HuH-7 (cell line): ENCODE measurements at regions not wholly inside any gene's neighbourhood (a gene's known extent, or its start where the extent isn't known, plus 50 kb on each side); places are given as distances from the start of the nearest gene placed in this dataset.
"Not testable (repeated sequence)": the region's sequence is repeated elsewhere in the genome, so short reads cannot be mapped to it uniquely, and the experiment has no call there.

Experiments
- DNase-seq: peaks from one replicate; pipeline ENCODE4 v3.0.0; 2011; ENCODE audit warnings: low spot score

DNA sequence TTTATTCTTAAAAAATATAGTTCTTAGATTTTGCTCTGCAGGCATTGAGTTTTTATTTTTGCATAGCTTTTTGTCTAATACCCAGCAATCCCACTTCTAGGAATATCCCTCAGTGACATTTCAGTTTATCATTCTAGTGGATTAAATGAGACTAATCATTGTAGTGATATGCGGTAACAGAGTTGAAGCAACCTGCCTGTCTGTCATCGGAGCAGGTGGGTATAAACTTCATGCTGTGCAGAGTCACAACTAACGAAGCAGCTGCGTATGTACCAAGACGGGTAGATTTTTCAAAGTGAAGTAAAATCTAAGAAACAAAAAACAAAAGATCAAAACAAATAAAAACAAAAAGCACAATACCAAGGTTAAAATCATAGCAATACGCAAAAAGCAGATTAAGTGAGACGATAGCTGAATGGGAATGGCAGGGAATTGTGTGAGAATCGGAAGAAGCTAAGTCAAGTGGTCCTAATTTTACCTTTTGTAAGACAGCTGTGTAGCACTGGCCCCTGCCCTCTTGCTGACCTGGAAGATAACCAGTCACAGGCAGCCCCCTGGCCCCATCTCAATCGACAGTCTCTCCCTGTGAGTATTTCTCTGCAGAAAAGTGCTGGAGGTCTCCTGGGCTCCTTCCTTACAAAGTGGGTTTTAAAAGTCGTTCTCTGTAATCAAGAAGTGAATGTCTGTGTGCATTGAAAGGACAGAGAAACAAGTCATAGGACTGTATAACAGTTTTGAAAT, 169.2 kb downstream of the OR2B2 start:
- no peak for DNase-seq

DNA sequence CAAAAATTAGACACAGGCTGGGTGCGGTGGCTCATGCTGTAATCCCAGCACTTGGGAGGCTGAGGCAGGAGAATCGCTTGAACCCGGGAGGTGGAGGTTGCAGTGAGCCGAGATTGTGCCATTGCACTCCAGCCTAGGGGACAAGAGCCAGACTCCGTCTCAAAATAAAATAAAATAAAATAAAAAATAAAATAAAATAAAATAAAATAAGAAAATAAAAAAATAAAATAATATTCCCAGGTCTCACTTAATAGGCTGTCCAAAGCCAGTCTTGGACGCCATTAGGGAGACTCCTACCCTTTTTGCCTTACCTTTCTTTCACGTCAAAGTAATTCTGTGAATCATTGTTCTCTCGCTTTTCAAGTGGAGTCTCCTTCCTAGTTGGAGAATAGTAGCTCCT, 172.3 kb downstream of the OR2B2 start:
- not testable (repeated sequence) for DNase-seq

DNA sequence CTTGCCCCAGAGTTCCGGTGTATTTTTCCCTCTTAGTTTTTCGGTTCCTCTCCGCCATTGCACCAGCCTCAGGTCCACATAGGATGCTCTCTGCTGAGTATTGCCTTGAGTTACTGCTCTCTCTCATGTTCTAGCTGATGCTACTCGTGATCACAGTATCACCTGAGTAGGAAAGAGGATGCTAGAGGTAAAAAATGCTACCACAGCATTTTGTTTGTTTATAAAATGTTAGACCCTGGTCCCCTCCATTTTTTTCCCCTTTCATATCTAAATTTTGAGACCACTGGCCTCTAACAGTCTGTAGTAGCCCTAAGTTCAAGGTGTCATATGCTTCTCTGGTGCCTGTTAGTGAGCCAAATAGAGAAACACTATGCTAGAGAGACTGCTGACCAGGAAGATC, 175.5 kb downstream of the OR2B2 start:
- no peak for DNase-seq

DNA sequence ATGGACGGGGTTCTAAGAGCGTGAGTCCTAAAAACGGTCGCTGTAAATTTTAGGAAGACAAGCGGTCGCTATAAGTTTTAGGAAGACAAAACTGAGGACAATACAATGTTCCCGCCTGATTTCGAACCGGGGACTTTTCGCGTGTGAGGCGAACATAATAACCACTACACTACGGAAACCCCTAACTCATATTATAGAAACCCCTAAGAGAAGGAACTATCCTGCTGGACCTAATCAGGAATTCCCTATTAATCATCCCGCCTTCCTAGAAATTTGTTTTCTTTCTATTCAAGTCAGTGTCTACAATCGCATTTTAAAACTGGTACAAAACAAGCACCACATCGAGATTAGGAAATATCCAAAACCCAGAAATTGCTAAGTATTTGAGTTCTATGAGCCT, 183.8 kb downstream of the OR2B2 start:
- no peak for DNase-seq

DNA sequence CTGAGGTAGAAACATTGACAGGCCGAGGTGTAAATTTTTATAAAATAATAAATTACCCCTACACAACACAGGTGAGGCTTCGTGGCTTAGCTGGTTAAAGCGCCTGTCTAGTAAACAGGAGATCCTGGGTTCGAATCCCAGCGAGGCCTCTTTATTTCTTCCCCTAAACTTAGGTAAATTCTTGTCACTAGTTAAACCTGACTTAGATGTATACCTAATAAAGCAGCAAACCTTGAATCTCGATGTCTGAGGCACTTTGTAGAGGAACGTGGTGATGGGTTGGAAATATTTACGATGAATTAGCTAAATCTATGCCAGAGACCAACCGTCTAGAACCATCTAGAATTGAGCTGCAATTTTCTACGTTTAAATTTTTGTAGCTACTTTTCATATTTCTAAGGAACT, 185.6 kb downstream of the OR2B2 start:
- no peak for DNase-seq

DNA sequence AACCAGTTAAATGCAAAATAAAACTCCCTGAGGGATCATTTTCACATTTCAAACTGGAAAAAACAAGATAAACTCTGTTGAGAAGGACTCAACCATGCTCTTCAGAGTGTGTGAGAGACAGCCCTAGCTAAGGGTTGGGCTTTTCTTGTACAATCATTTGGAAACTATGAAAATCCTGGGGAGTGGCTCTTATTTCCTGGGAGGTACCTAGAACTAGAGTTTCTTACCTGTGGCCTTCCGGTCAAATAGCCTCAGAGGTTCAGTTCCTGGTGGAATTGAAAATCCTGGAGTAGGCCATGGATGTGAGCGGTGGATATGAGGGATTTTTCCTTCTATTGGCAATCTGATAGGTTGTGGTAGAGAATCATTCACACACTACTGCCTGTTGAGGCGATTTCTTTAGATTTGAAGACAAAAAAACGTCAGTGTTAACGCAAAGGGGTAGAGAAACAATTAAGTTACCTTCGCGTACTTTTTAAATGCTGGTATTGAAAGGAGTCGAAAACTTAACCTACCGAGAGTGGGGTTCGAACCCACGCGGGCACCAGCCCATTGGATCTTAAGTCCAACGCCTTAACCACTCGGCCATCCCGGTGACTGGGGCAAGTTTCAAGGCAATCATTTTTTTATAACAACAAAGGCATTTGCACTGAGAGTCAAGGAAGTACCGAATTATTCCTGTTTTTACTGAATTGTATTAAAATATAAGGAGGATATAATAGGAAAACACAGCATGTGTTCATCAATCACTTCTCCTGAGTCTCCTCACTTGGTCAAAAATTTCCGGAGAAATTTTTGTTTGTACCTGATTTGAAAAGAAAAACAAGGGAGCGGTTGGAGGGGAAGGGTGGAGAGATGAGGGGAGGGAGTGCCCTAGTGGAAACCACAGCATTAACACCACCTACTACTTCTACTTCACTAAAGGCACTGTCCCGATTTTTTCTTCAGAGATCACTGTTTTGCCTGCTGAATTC, 191.3 kb downstream of the OR2B2 start:
- DNase-seq, result no peak

DNA sequence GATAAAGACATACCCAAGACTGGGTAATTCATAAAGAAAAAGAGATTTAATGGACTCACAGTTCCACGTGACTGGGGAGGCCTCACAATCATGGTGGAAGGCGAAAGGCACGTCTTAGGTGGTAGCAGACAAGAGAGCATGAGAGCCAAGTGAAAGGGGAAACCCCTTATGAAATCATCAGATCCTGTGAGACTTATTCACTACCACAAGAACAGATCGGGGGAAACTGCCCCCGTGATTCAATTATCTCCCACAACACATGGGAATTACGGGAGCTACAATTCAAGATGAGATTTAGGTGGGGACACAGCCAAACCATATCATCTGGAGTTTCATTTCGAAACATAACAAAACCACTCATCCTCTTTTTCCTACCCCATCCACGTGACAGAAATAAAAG, 193.2 kb downstream of the OR2B2 start:
- not testable (repeated sequence) for DNase-seq

DNA sequence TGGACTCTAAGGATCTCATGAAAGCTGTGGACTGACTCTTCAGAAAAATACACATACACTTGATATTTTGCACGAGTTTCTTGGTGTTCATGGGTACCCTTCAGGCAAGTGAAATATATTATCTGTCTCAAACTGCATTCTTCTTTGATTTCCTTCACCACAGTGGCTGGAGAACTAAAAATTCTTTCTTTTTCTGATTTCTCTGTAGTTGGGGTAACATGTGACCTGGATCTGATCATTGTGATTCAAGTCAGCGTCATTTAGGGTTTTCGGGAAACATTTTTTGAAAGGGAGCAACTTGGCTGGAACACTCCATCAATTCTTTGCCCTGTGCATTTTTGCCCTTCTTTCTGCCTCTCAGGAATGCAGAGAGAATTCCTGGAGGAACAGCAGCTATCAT, 205.8 kb downstream of the OR2B2 start:
- no peak for DNase-seq

DNA sequence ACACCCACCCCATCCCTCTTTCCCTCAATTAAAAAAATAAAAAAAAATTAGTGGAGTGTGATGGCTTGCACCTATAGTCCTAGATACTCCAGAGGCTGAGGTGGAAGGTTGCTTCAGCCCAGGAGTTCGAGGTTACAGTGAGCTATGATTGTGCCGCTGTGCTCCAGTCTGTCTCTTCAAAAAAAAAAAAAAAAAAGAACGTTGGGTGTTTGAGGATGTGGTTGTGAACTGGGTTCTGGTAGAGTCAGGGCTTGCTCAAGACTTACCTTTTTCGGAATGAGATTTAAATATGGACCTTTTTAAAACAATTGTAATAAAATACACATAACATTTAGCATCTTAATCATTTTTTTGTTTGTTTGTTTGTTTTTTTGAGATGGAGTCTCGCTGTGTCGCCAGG, 211.9 kb downstream of the OR2B2 start:
- no peak for DNase-seq

DNA sequence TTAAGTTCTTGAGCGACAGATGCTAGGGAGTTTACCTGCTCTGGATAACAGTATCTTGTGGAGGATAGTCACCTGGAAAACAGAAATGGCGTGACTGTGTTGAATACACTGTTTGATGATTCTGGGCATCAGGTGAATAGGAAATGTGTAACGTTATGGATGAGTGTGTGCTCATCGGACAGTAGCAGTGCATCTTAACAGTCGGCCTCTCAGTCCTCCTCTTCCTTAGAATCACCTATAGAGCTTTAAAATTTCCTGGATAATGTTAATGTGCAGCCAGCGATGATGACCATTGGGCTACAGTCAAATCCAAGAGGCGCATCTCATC, 217.7 kb downstream of the OR2B2 start:
- DNase-seq, result no peak

DNA sequence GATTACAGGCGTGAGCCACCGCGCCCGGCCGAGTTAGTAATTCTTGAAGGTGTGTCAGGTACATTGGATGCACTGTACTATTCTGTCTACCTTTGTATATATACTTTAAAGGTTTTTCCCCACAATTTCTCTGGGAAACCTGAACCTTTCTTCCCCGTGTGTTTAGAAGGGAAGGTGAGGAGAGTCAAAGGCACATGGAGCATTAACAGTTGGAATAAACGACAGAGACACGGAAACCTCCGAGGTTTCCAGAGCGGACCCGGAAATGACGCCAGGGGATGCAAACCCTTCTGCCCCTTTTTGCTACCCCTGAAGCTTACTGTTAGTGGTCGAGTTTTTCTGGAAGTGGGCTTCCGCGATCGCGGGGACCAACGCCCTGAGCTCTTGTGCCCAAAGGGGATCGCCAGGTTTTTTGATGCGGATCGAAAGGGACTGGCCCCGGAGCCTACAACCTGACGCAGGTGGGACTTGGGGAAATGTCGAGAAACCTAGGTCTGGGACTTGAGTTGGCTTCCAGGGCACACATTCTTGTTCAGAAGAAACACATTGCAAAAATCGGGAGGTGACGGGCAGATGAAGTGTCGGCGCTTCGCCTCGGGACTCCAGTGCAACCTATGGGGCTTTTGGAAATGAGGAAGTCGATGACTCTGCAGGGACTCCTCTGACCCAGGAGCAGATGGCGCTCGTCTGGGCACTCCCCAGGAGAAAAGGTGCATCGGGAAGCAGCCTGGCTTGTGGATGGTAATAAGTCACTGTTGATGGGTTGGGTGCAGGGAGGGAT, 218.2 kb downstream of the OR2B2 start:
- DNase-seq, result peak; percentile 23

DNA sequence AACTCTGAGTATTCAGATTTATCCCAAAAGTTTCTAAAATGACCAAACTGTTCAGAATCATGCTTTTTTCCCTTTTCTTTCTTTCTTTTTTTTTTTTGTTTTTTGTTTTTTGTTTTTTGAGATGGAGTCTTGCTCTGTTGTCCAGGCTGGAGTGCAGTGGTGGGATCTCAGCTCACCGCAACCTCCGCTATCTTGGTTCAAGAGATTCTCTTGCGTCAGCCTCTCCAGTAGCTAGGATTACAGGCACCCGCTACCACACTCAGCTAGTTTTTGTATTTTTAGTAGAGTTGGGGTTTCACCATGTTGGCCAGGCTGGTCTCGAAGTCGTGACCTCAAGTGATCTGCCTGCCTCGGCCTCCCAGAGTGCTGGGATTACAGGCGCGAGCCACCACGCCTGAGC, 219.2 kb upstream of the ZNF184 start:
- not testable (repeated sequence) for DNase-seq

DNA sequence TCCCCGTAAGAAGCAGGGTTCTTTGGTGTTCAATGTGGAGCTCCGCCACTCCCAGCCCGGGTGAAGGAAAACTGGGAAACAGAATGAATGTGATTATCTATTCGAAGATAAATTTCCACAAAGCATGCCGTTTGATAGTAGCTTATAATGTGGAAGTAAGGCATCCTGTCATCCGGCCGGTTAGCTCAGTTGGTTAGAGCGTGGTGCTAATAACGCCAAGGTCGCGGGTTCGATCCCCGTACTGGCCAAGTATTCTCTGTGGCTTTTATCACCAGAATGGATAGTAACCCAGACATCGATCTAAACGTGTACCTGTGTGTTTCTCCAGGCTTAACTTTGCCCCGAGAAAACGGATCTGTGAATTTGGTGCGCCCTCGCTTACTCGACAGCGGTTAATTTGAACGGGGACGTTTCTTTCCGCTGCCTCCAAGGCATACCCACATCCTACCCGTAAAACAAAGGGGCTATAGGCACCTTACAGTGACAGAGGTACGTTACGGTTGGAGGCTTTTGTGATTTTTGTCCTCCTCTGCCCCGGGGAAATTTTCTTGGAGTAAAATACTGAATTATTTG, 215.2 kb upstream of the ZNF184 start:
- DNase-seq, result peak; percentile 52

DNA sequence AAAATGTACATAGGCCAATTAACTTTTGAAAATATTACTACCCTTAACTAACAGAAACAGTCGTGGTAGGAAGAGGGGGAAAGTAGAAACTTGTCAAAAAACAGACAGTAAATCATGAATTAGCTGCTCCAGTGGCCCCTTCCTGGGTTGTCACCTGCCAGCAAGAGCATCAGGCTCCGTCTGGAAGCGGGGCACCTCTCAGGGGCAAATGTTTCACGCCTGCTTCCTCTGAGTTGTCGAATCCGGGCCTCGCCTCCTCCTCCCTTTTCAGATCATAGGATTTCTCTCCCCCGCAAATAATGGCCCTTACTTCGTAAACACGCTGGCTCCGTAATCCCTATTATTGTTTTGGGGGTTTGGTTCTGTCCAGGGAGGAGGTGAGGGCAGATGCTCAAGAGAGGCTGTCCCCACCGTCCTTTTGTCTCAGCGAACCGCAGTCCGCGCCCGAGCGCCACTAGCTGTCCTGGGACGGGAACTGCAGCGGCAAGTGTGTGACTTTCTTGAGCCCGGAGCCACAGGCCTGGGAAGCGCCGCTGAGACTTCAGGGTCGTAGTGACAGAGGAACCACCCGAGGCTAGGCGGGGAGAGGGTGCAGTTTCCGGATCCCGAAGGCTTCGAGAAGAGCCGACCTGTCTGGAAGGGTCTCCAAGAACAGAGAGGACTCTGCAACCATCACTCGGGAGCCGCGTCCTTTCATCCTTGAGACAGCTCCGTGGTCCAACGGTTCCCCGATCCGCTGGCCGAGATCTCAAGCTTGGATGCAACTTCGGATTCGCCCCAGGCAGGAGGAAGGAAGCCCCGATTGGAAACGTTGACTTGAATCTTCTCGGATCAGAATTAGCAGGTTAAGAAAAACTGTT, 214.5 kb upstream of the ZNF184 start:
- DNase-seq, result no peak

DNA sequence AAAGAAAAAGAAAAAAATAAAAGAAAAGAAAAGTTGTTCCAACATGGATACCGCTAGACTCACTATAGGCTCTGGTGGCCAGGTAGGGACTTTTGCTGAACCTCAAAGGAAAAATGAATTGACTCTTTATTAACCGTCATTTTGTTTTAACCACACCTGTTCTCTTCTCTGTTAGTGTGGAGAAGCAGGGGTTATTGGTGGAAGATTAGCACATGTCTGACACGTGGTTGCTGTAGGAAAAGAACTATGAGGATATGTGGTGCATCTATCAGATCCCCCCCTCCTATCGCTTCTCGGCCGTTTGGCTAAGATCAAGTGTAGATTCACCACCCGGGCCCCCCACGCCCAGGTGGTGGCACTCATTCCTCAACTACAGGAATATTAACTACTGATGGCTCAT, 212.4 kb upstream of the ZNF184 start:
- no peak for DNase-seq

DNA sequence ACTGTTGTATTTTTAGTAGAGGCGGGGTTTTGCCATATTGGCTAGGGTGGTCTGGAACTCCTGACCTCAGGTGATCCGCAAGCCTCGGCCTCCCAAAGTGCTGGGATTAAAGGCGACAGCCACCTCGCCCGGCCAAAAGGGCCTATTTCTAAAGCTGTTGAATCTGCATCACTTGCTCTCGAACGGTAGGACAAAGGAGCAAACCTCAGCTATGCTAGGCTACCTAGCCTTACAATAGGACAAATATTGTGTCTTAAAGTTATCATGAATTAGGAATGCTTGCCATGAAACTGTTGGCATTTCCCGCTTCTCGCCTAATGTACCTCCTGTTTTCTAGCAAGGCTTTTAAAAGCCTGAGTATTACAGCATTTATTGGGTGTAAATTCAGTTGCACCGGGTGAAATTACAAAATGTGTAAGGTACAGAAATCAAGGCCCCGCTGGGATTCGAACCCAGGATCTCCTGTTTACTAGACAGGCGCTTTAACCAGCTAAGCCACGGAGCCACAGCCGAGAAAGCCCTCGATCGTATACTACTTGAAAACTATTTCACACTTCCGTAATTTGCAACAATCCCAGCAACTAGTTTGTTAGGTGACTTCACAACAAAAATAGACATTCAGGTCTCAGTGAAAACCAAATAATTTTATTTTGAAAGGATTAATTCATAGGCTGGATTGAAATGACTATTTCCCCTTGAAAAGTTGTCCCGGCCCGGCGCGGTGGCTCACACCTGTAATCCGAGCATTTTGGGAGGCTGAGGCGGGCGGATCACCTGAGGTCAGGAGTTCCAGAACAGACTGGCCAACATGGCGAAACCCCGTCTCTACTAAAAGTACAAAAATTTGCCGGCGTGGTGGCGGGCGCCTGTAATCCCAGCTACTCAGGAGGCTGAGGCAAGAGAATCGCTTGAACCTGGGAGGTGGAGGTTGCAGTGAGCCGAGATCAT, 211.6 kb upstream of the ZNF184 start:
- peak; percentile 67 for DNase-seq

DNA sequence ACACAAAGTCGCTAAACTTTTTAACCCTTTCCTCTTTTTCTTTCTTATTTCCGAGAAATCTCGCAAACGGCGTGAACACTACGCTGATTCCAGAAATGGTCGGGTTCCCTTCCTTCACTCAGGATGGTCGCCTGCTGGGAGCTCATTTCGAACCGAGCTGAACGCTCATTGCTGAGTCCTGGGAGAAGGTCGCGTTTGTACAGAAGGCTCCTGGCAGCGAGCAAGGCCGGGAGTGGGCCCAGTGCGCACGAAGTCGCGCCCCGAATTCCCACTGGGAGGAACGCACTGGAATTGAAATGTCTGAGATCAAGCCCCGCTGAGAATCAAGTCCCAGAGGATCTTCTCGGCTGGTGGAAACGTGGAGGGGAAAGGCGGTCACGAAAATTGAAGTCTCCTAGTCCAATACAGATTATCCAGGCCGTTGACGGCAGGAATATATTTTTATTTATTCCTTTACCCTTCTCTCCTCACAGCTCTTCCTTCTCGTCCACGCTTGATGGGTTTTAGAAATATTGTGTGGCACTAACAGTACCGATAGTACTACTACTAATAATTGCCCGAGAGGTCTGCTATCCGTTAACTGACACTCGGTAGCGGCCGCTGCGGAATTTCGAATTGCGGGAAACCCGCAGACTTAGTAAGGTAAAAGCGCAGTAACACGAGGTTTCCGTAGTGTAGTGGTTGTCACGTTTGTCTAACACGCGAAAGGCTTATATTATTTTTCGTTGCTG, 207.2 kb upstream of the ZNF184 start:
- DNase-seq, result no peak

DNA sequence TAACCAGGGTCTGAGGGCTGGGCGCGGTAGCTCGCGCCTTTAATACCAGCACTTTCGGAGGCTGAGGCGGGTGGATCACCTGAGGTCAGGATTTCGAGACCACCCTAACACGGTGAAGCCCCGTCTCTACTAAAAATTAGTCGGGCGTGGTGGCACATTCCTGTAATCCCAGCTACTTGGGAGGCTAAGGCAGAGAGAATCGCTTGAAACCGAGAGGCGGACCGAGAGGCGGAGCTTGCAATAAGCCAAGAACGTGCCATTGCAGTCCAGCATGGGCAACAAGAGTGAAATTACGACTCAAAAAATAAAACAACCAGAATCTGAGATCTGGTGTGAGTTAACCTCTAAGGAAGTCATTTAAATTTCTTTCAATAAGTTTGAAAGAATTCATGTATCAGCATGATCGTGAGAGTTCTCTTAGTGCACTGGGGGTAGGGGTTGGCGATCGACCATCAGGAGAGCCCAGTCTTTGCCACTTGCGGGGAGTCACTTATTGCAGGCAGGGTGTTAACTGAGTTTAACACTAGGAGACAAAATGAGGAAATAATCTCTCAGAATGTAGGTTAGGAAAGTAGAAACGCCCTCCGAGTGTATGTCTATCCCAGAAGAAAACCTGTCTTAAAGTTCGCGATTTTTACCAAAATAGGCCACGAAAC, 206.5 kb upstream of the ZNF184 start:
- DNase-seq, result no peak

DNA sequence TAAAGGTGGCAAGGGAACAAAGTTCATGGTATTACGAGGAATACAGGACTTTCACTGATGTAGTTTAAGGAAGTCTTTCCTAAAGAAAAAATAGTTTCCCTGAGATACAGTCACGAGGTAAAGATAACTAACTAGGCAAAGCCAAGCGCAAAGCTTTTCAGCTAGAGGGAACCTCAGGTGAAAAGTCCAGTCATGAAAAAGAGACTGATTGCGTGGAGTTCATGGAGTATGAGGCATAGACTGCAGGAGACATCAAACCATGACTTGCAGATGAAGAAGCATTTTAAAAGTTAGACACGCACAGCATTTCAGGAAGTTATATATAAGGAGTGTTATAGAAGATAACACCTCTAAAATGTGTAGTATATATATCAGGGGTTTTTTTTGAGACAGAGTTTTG, 205.6 kb upstream of the ZNF184 start:
- DNase-seq, result no peak
